HepG2 (cell line): ENCODE measurements at regions not wholly inside any gene's neighbourhood (a gene's known extent, or its start where the extent isn't known, plus 50 kb on each side); places are given as distances from the start of the nearest gene placed in this dataset.

Source experiments
- ATAC-seq: fragments of 200-7000 bp; cut with Tn5 transposase; 3 replicates; pipeline ENCODE4 v1.9.1; 2020; ENCODE audit warnings: mild to moderate bottlenecking, moderate library complexity
- BruUV-seq: library from RNA; stranded (reverse); fragments of 400-500 nt; replicated peaks from 2 replicates; lab custom pipeline; 2021; lab: Mats Ljungman, UMichigan
- CTCF ChIA-PET: fragments of 300-600 bp; formaldehyde crosslinking; extraction: SDS; loops from one replicate; lab custom pipeline; 2021; ENCODE audit warnings: low total read pairs, inconsistent platforms, low intra/inter-chr PET ratio; lab: Yijun Ruan, JAX
- POLR2A ChIA-PET: fragments of 350-600 bp; sonication (Branson Sonifier 250); formaldehyde crosslinking; loops from one replicate; lab custom pipeline; 2020; ENCODE audit warnings: antibody characterized with exemption, inconsistent platforms; lab: Yijun Ruan, JAX
- DNase-seq: peaks from one replicate; pipeline ENCODE4 v3.0.0-alpha.2; 2015; ENCODE audit warnings: low spot score
- FAIRE-seq: peaks from 3 replicates; lab custom pipeline; 2011; peaks lifted over from hg19 to GRCh38; lab: Jason Lieb, UNC
- H2AFZ ChIP-seq: one replicate; pipeline ENCODE4 v1.6.1; 2011; ENCODE audit warnings: low read length, inconsistent platforms
- H3K27ac ChIP-seq: fragments of 300-600 bp; 3 replicates; pipeline ENCODE4 v1.8.0; 2011; ENCODE audit warnings: mixed run types, mild to moderate bottlenecking, mixed read lengths, low read length, inconsistent platforms; ENCODE audit not compliant: insufficient read depth; ENCODE audit errors: extremely low read length
- H3K27me3 ChIP-seq, 2 experiments: fragments of 200-600 bp in 1 of 2; 2 replicates in 1 of 2; 3 replicates in 1 of 2; pipeline versions ENCODE4 v1.6.0 to v1.8.0; 2011; ENCODE audit warnings: low read length in 2 of 2, mild to moderate bottlenecking in 2 of 2, moderate library complexity in 2 of 2, inconsistent platforms in 1 of 2; ENCODE audit not compliant: insufficient read depth in 2 of 2, control insufficient read depth in 1 of 2
- H3K36me3 ChIP-seq, 2 experiments: fragments of 200-600 bp in 1 of 2; replicated peaks in 1 of 2; 2 replicates in 1 of 2; 3 replicates in 1 of 2; pipeline versions ENCODE4 v1.5.1 to v1.8.0; 2011; ENCODE audit warnings: low read length in 2 of 2, inconsistent platforms in 1 of 2; ENCODE audit not compliant: insufficient read depth in 2 of 2, control insufficient read depth in 1 of 2
- H3K4me1 ChIP-seq: 2 replicates; pipeline ENCODE4 v1.5.1; 2012; ENCODE audit warnings: low read length, inconsistent platforms; ENCODE audit not compliant: insufficient read depth
- H3K4me2 ChIP-seq: 2 replicates; pipeline ENCODE4 v1.6.0; 2011; ENCODE audit warnings: low read depth, low read length, inconsistent platforms
- H3K4me3 ChIP-seq, 3 experiments: fragments of 200-600 bp in 1 of 3; sonication (generic), shearing (Covaris generic) in 1 of 3; replicated peaks in 1 of 3; 2 replicates each; pipeline ENCODE4 v1.5.1; 2011 to 2016; ENCODE audit warnings: low read length in 3 of 3, inconsistent platforms in 2 of 3, low read depth in 2 of 3, mild to moderate bottlenecking in 2 of 3, control low read depth in 1 of 3, mixed read lengths in 1 of 3; ENCODE audit not compliant: insufficient read depth in 1 of 3
- H3K79me2 ChIP-seq: one replicate; pipeline ENCODE4 v1.6.1; 2011; ENCODE audit warnings: low read length, inconsistent platforms; ENCODE audit not compliant: insufficient read depth
- H3K9ac ChIP-seq: 2 replicates; pipeline ENCODE4 v1.6.0; 2011; ENCODE audit warnings: mild to moderate bottlenecking, low read depth, low read length, inconsistent platforms; ENCODE audit not compliant: insufficient read depth
- H3K9me3 ChIP-seq: 2 replicates; pipeline ENCODE4 v1.5.1; 2012; ENCODE audit warnings: mild to moderate bottlenecking, low read length
- H4K20me1 ChIP-seq: 2 replicates; pipeline ENCODE4 v1.6.0; 2011; ENCODE audit warnings: inconsistent platforms, mild to moderate bottlenecking, low read length, moderate library complexity; ENCODE audit not compliant: insufficient read depth
- CREM ChIP-seq, 2 experiments: sonication (generic) in 1 of 2; formaldehyde crosslinking in 1 of 2; IDR thresholded peaks; 2 replicates each; pipeline versions ENCODE4 v1.4.0 to v1.6.1; 2016 to 2020; ENCODE audit warnings: antibody characterized with exemption in 1 of 2, mild to moderate bottlenecking in 1 of 2, missing genetic modification reagents in 1 of 2
- ETS1 ChIP-seq: sonication (generic); formaldehyde crosslinking; IDR thresholded peaks from 2 replicates; pipeline ENCODE4 v1.4.0; 2020; ENCODE audit warnings: missing genetic modification reagents
- FOXP1 ChIP-seq, 2 experiments: fragments of 450-650 bp in 1 of 2; IDR thresholded peaks; 2 replicates each; pipeline ENCODE4 v1.6.1; 2017 to 2018; ENCODE audit warnings: antibody characterized with exemption in 1 of 2
- KLF16 ChIP-seq, 2 experiments: sonication (generic) in 1 of 2; formaldehyde crosslinking in 1 of 2; IDR thresholded peaks; 2 replicates each; pipeline versions ENCODE4 v1.6.1 to v1.8.0; 2016 to 2023; ENCODE audit warnings: missing genetic modification reagents in 2 of 2, missing compliant biosample characterization in 1 of 2
- PHF20 ChIP-seq: sonication (generic); formaldehyde crosslinking; IDR thresholded peaks from 2 replicates; pipeline ENCODE4 v1.5.0; 2020; ENCODE audit warnings: mild to moderate bottlenecking, missing genetic modification reagents
- POLR2A ChIP-seq, 2 experiments: IDR thresholded peaks; 2 replicates each; pipeline ENCODE4 v1.6.1; 2011; ENCODE audit warnings: low read depth in 2 of 2, low read length in 2 of 2, mild to moderate bottlenecking in 1 of 2, moderate library complexity in 1 of 2; ENCODE audit not compliant: insufficient read depth in 1 of 2
- RFX3 ChIP-seq: IDR thresholded peaks from 2 replicates; pipeline ENCODE4 v1.6.1; 2016; ENCODE audit warnings: missing biosample characterization, missing genetic modification reagents
- SIX1 ChIP-seq: sonication (generic); formaldehyde crosslinking; IDR thresholded peaks from 2 replicates; pipeline ENCODE4 v1.4.0; 2020; ENCODE audit warnings: missing genetic modification reagents, borderline replicate concordance
- SMAD9 ChIP-seq: sonication (generic); formaldehyde crosslinking; IDR thresholded peaks from 2 replicates; pipeline ENCODE4 v1.5.1; 2020; ENCODE audit warnings: mild to moderate bottlenecking, missing genetic modification reagents
- TAF1 ChIP-seq: sonication (generic); formaldehyde crosslinking; IDR thresholded peaks from 2 replicates; pipeline ENCODE4 v1.4.0; 2020; ENCODE audit warnings: missing genetic modification reagents
- TAF15 ChIP-seq: fragments of 200-400 bp; formaldehyde crosslinking; IDR thresholded peaks from one replicate; pipeline ENCODE4 v1.6.1; 2018; ENCODE audit warnings: mild to moderate bottlenecking, low read depth, low read length; ENCODE audit not compliant: poor library complexity, severe bottlenecking
- TBP ChIP-seq: sonication (generic); formaldehyde crosslinking; IDR thresholded peaks from 2 replicates; pipeline ENCODE4 v1.5.0; 2020; ENCODE audit warnings: missing genetic modification reagents
- TOPORS ChIP-seq: sonication (generic); formaldehyde crosslinking; IDR thresholded peaks from 2 replicates; pipeline ENCODE4 v1.8.0; 2023; ENCODE audit warnings: mild to moderate bottlenecking, missing genetic modification reagents
- XRCC5 ChIP-seq: fragments of 200-400 bp; formaldehyde crosslinking; optimal IDR thresholded peaks from 2 replicates; pipeline ENCODE3; 2017; ENCODE audit warnings: mild to moderate bottlenecking, low read length
- ZNF34 ChIP-seq: sonication (generic); formaldehyde crosslinking; IDR thresholded peaks from 2 replicates; pipeline ENCODE4 v1.4.0; 2020; ENCODE audit warnings: mild to moderate bottlenecking, missing genetic modification reagents, borderline replicate concordance
- WGBS: methylation state at CpG from one replicate; pipeline ENCODE4 v1.1.6; 2017; ENCODE audit warnings: low lambda C conversion rate; 5-methylcytosine and 5-hydroxymethylcytosine counted together
- in situ Hi-C: cut with HindIII; loops from 2 replicates; pipeline ENCODE4 v1.10.0; 2017; ENCODE audit warnings: low pct_unique_long_range_greater_than_20kb; ENCODE audit not compliant: extremely low pct_ligation_motif_present
- intact Hi-C: fragments of 100-400 bp; cut with micrococcal nuclease; formaldehyde crosslinking; loops from one replicate; pipeline ENCODE4 v1.10.0; 2022; ENCODE audit not compliant: unreplicated experiment

GRCh38 chr7:85289279-85289678 is 102.4 kb upstream of the SEMA3D start:
- intact Hi-C loops (loop anchor here (10.0 kb wide), 1 partner anchor 266 kb away; no protein-coding TSS in a partner anchor), in situ Hi-C loops (no loop called here)
- Histone ChIP-seq H3K4me3 (no peak overlapping the region), H3K27ac (no peak overlapping the region), H3K4me1 (peaks cover 14% of the 10 kb centered on the region), H3K79me2 (no peaks in the 10 kb centered on the region), H3K9ac (no peak overlapping the region), H2AFZ (no peak overlapping the region), H3K27me3 (no peaks in the 10 kb centered on the region), H3K4me2 (no peak overlapping the region), H3K9me3 (no peaks in the 10 kb centered on the region), H4K20me1 (no peaks in the 10 kb centered on the region), H3K36me3 (no peaks in the 10 kb centered on the region)
- no peak for DNase-seq
- ATAC-seq = peak; percentile 52
- CTCF ChIA-PET = no interaction called here
- no peak for FAIRE-seq
- 0 out of 2 replicates have a peak, but pooled peaks have one; percentile 4 for TF ChIP-seq CREM (IDR thresholded peaks at IDR 0.05)
- TF ChIP-seq CREM (CRISPR knock-in tag; IDR thresholded peaks at IDR 0.05) = no peak
- TF ChIP-seq TAF15 = no peak
- TF ChIP-seq FOXP1 (IDR thresholded peaks at IDR 0.05) = no peak
- peak; percentile 6; the same call in 1 of the 2 replicates for TF ChIP-seq FOXP1 (CRISPR knock-in tag; IDR thresholded peaks at IDR 0.05)
- BruUV-seq = no TSS peak
- POLR2A ChIA-PET = no interaction called here
- WGBS = 2% methylated on average over 4 of the region's 4 CpGs

- Histone ChIP-seq H4K20me1 (no peaks in the 10 kb centered on the region), H3K27me3 (no peaks in the 10 kb centered on the region), H2AFZ (no peak overlapping the region), H3K79me2 (no peaks in the 10 kb centered on the region), H3K36me3 (no peaks in the 10 kb centered on the region), H3K27ac (no peak overlapping the region), H3K4me1 (peaks cover 14% of the 10 kb centered on the region), H3K9ac (no peak overlapping the region), H3K4me2 (no peak overlapping the region), H3K4me3 (no peak overlapping the region), H3K9me3 (no peaks in the 10 kb centered on the region)
- FAIRE-seq (no peak), DNase-seq (no peak), ATAC-seq (no peak)
- CTCF ChIA-PET = no interaction called here
- POLR2A ChIA-PET = no interaction called here
- intact Hi-C loops (loop anchor here (10.0 kb wide), 1 partner anchor 268 kb away; no protein-coding TSS in a partner anchor), in situ Hi-C loops (no loop called here)
- 42% methylated on average over 4 of the region's 4 CpGs for WGBS
- BruUV-seq = no TSS peak
- TF ChIP-seq KLF16 (CRISPR knock-in tag; IDR thresholded peaks at IDR 0.05) (no peak), SMAD9 (CRISPR knock-in tag) (no peak), TBP (CRISPR knock-in tag) (no peak), TOPORS (CRISPR knock-in tag) (no peak), PHF20 (no peak), POLR2A (IDR thresholded peaks at IDR 0.05; ENCODE audit: insufficient read depth in 1 of 2, low read depth in 2 of 2, low read length in 2 of 2) (no peak), ZNF34 (CRISPR knock-in tag) (no peak), SIX1 (CRISPR knock-in tag) (no peak), RFX3 (no peak), XRCC5 (no peak), TAF1 (CRISPR knock-in tag) (no peak), ETS1 (CRISPR knock-in tag) (no peak)
Observed at GRCh38 chr7:85287106-85287825, 100.4 kb upstream of the SEMA3D start.
